ENCODE measurements at regions not wholly inside any gene's neighbourhood (a gene's known extent, or its start where the extent isn't known, plus 50 kb on each side); places are given as distances from the start of the nearest gene placed in this dataset.

GRCh38 chr11:122334546-122335339 lies 218.7 kb upstream of the BLID start:
- 89% methylated on average over 11 of the region's 11 CpGs for WGBS
- Histone ChIP-seq H3K27me3 (ENCODE audit: control insufficient read depth in 4 of 4, insufficient read depth in 4 of 4, low read length in 3 of 4) (no peaks in the 10 kb centered on the region), H3K9me3 (ENCODE audit: control insufficient read depth in 4 of 4, low read length in 3 of 4) (no peaks in the 10 kb centered on the region), H3K9ac (ENCODE audit: low read depth in 1 of 2, low read length in 2 of 2) (no peak overlapping the region), H3K36me3 (ENCODE audit: control insufficient read depth in 4 of 4, insufficient read depth in 3 of 4, low read depth in 1 of 4, low read length in 3 of 4) (no peaks in the 10 kb centered on the region), H3K4me3 (ENCODE audit: low read depth in 1 of 3, low read length in 3 of 3) (no peak overlapping the region), H3K27ac (ENCODE audit: low read depth in 1 of 2, low read length in 2 of 2) (no peak overlapping the region), H3K4me1 (ENCODE audit: control insufficient read depth in 4 of 4, insufficient read depth in 4 of 4, low read length in 3 of 4) (no peaks in the 10 kb centered on the region)
- no peak for DNase-seq (ENCODE audit: low spot score)
- TF ChIP-seq EGR1 (IDR thresholded peaks at IDR 0.05; ENCODE audit: low read depth in 2 of 2) (no peak), YY1 (IDR thresholded peaks at IDR 0.05) (no peak), REST (IDR thresholded peaks at IDR 0.05) (no peak), MAX (IDR thresholded peaks at IDR 0.05) (no peak), CTCF (IDR thresholded peaks at IDR 0.05; ENCODE audit: low read depth, low read length, missing input control) (no peak), HNF4A (conservative IDR thresholded peaks at IDR 0.05) (no peak)

- Histone ChIP-seq H3K36me3 (ENCODE audit: control insufficient read depth in 4 of 4, insufficient read depth in 3 of 4, low read depth in 1 of 4, low read length in 3 of 4) (no peaks in the 10 kb centered on the region), H3K27ac (ENCODE audit: low read depth in 1 of 2, low read length in 2 of 2) (no peak overlapping the region), H3K4me3 (ENCODE audit: low read depth in 1 of 3, low read length in 3 of 3) (no peak overlapping the region), H3K27me3 (ENCODE audit: control insufficient read depth in 4 of 4, insufficient read depth in 4 of 4, low read length in 3 of 4) (no peaks in the 10 kb centered on the region), H3K4me1 (ENCODE audit: control insufficient read depth in 4 of 4, insufficient read depth in 4 of 4, low read length in 3 of 4) (no peaks in the 10 kb centered on the region), H3K9ac (ENCODE audit: low read depth in 1 of 2, low read length in 2 of 2) (no peak overlapping the region), H3K9me3 (ENCODE audit: control insufficient read depth in 4 of 4, low read length in 3 of 4) (no peaks in the 10 kb centered on the region)
- 97% methylated on average over 4 of the region's 4 CpGs for WGBS
- no peak for DNase-seq (ENCODE audit: low spot score)
- TF ChIP-seq HNF4G (IDR thresholded peaks at IDR 0.05) (no peak), REST (IDR thresholded peaks at IDR 0.05) (no peak), NR2F2 (IDR thresholded peaks at IDR 0.05) (no peak), RXRA (IDR thresholded peaks at IDR 0.05) (no peak), GABPA (IDR thresholded peaks at IDR 0.05 in 1 of 2, conservative IDR thresholded peaks at IDR 0.05 in 1 of 2) (no peak), FOXA2 (IDR thresholded peaks at IDR 0.05) (no peak)
Observed at GRCh38 chr11:122333467-122333866, 217.5 kb upstream of the BLID start.
